T-helper 9 cell (primary cell): ENCODE measurements at regions not wholly inside any gene's neighbourhood (a gene's known extent, or its start where the extent isn't known, plus 50 kb on each side); places are given as distances from the start of the nearest gene placed in this dataset.

Source experiments
- DNase-seq: peaks from one replicate; pipeline ENCODE4 v3.0.0-alpha.2; 2020

GRCh38 chr15:99511866-99512661 is 53.7 kb upstream of the MEF2A start:
- no peak for DNase-seq

- DNase-seq: no peak
Measured at GRCh38 chr15:99514306-99514705, 51.5 kb upstream of the MEF2A start.
